ENCODE measurements at regions not wholly inside any gene's neighbourhood (a gene's known extent, or its start where the extent isn't known, plus 50 kb on each side); places are given as distances from the start of the nearest gene placed in this dataset.

DNA sequence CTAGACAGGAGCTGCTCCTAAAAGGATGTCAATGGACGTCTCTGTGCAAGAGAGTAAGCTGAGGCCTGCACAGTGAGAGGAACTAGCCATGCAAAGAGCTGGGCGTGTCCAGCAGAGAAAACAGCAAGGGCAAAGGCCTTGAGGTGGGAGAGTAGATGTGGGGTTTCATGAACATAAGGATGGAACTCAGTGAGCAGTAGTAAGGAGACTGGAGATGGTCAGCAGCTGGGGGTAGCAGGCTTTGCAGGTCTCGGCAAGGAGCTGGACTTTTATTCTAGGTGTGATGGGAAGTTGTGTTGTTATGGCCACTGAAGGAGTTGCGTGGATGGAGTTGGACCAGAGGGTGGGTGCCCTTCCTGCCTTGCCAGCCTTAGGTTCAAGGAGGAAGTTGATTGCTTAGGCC is 90.7 kb upstream of the SIRPA start:
- ChIA-PET CTCF (no interaction called here), POLR2A (no interaction called here)
- DNase-seq (ENCODE audit: extremely low spot score) = no peak
- TF ChIP-seq ELF4 (IDR thresholded peaks at IDR 0.05) (no peak), BHLHE40 (IDR thresholded peaks at IDR 0.05; ENCODE audit: borderline replicate concordance) (no peak), HDGF (IDR thresholded peaks at IDR 0.05; ENCODE audit: borderline replicate concordance) (no peak), FOXK2 (IDR thresholded peaks at IDR 0.05) (no peak), TARDBP (IDR thresholded peaks at IDR 0.05) (no peak), ARNT (IDR thresholded peaks at IDR 0.05) (no peak), FOXA1 (IDR thresholded peaks at IDR 0.05) (no peak), L3MBTL2 (conservative IDR thresholded peaks at IDR 0.05) (no peak), LEF1 (IDR thresholded peaks at IDR 0.05; ENCODE audit: borderline replicate concordance) (no peak), NFRKB (IDR thresholded peaks at IDR 0.05) (no peak), SP1 (IDR thresholded peaks at IDR 0.05) (no peak), PKNOX1 (IDR thresholded peaks at IDR 0.05) (no peak), CTBP1 (IDR thresholded peaks at IDR 0.05; ENCODE audit: borderline replicate concordance) (no peak), FOXM1 (IDR thresholded peaks at IDR 0.05; ENCODE audit: borderline replicate concordance) (no peak), ZNF384 (IDR thresholded peaks at IDR 0.05) (no peak)

DNA sequence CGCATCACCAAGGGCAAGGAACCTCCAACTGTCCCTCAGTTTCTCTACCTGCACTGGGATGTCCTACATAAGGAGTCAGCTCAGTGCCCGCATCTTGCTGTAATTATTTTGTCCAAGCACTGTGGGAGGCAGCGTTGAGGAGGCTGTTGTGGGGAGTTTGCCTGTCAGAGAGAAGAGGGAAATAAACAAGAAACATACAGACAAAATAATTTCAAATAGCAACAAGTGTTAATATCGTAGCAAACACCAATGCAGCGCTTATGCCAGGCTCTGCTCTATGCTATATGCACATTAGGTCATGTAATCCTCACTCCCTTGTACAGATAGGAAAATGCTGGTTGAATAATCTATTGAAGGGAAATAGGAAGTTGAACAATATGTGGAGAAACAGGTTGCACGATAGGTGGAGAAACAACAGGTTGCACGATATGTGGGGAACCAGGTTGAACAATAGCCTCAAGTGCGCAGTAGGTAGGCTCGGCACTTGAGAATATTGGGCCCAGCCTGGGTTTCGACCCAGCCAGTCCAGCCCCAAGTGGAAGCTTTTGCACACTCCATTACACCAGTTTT is 91.2 kb upstream of the SIRPA start:
- ChIA-PET CTCF (no interaction called here), POLR2A (no interaction called here)
- no peak for TF ChIP-seq ARNT (IDR thresholded peaks at IDR 0.05)
- no peak for TF ChIP-seq LEF1 (IDR thresholded peaks at IDR 0.05; ENCODE audit: borderline replicate concordance)
- no peak for TF ChIP-seq PKNOX1 (IDR thresholded peaks at IDR 0.05)
- no peak for TF ChIP-seq BHLHE40 (IDR thresholded peaks at IDR 0.05; ENCODE audit: borderline replicate concordance)
- TF ChIP-seq HDGF (IDR thresholded peaks at IDR 0.05; ENCODE audit: borderline replicate concordance) = no peak
- TF ChIP-seq TARDBP (IDR thresholded peaks at IDR 0.05) = no peak
- no peak for TF ChIP-seq FOXM1 (IDR thresholded peaks at IDR 0.05; ENCODE audit: borderline replicate concordance)
- no peak for TF ChIP-seq SUZ12 (IDR thresholded peaks at IDR 0.05)
- TF ChIP-seq CTBP1 (IDR thresholded peaks at IDR 0.05; ENCODE audit: borderline replicate concordance) = no peak
- TF ChIP-seq FOXA1 (IDR thresholded peaks at IDR 0.05) = no peak
- no peak for TF ChIP-seq FOXK2 (IDR thresholded peaks at IDR 0.05)
- no peak for TF ChIP-seq SP1 (IDR thresholded peaks at IDR 0.05)
- TF ChIP-seq ZNF384 (IDR thresholded peaks at IDR 0.05) = no peak
- DNase-seq (ENCODE audit: extremely low spot score) = no peak

DNA sequence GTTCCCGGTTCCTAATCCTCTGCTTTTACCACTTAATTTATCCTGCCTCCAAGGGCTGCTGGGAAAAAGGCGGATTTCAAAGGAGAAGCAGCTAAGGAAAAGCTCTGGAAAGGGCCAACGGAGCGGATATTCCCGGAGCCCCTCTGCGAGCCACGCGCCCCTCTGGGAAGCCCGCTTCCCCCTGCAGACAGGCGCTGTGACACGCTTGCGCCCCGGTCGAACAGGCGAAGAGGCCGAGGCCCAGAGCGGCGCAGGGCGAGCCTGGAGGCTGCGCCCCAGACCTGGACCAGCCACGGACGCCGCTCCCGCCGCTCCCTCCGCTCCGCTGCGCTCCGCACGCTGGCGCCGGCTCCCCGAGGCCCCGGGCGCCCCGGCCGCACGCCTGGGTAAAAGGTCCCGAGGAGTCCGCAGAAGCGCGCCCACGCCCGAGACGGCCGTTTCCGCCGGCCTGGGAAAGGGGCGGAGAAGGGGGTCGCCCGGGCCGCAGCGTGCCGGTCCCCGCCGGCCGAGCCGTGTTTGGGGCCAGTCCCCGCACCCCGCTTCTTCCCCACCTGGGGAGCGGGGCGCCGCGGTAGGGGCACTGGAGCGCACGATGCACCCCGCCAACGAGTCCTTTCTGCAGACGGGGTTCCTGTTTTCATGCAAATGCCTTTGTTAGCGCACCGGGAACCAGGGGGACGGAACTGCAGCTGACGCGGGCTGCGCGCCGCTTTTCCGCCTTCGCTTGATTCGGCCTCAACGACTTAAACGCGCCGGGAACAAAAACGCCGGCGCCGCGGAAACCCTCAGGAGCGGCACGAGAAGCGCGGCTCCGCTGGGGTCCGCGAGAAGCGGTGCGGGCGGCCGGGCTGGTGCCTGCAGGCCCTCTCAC is 91.9 kb upstream of the SIRPA start:
- ChIA-PET CTCF (interaction anchor here (2.2 kb wide), 1 partner anchor 26 kb away, joined by 12 read pairs; no protein-coding TSS in a partner anchor), POLR2A (interaction anchor here (1.2 kb wide), 1 partner anchor 8 kb away, joined by 3 read pairs; no protein-coding TSS in a partner anchor)
- DNase-seq (ENCODE audit: extremely low spot score) = no peak
- TF ChIP-seq FOXK2 (IDR thresholded peaks at IDR 0.05) (no peak), FOXM1 (IDR thresholded peaks at IDR 0.05; ENCODE audit: borderline replicate concordance) (no peak), FOXA1 (IDR thresholded peaks at IDR 0.05) (no peak), BHLHE40 (IDR thresholded peaks at IDR 0.05; ENCODE audit: borderline replicate concordance) (no peak), ZNF384 (IDR thresholded peaks at IDR 0.05) (no peak), PKNOX1 (IDR thresholded peaks at IDR 0.05) (no peak), TARDBP (IDR thresholded peaks at IDR 0.05) (no peak), SP1 (IDR thresholded peaks at IDR 0.05) (no peak), CTBP1 (IDR thresholded peaks at IDR 0.05; ENCODE audit: borderline replicate concordance) (no peak), ELF4 (IDR thresholded peaks at IDR 0.05) (no peak), HDGF (IDR thresholded peaks at IDR 0.05; ENCODE audit: borderline replicate concordance) (no peak), L3MBTL2 (conservative IDR thresholded peaks at IDR 0.05) (no peak), SUZ12 (IDR thresholded peaks at IDR 0.05) (no peak), LEF1 (IDR thresholded peaks at IDR 0.05; ENCODE audit: borderline replicate concordance) (no peak), ARNT (IDR thresholded peaks at IDR 0.05) (no peak)

GRCh38 chr20:1802385-1803060 is 92.7 kb upstream of the SIRPA start:
- CTCF ChIA-PET = interaction anchor here (0.7 to 2.2 kb wide), 3 partner anchors 26 to 38 kb away, joined by 3 to 12 read pairs (median 4); no protein-coding TSS in a partner anchor
- POLR2A ChIA-PET = interaction anchor here (1.0 to 1.2 kb wide), 2 partner anchors 9 to 25 kb away, joined by 3 to 6 read pairs; no protein-coding TSS in a partner anchor

More at GRCh38 chr20:1802385-1803060, 92.7 kb upstream of the SIRPA start:
- peak; percentile 77 for DNase-seq (ENCODE audit: extremely low spot score)
- TF ChIP-seq NFRKB (IDR thresholded peaks at IDR 0.05) (no peak), FOXM1 (IDR thresholded peaks at IDR 0.05; ENCODE audit: borderline replicate concordance) (no peak), BHLHE40 (IDR thresholded peaks at IDR 0.05; ENCODE audit: borderline replicate concordance) (no peak), L3MBTL2 (conservative IDR thresholded peaks at IDR 0.05) (no peak), FOXA1 (IDR thresholded peaks at IDR 0.05) (no peak), ELF4 (IDR thresholded peaks at IDR 0.05) (no peak), CTBP1 (IDR thresholded peaks at IDR 0.05; ENCODE audit: borderline replicate concordance) (no peak), LEF1 (IDR thresholded peaks at IDR 0.05; ENCODE audit: borderline replicate concordance) (no peak), SP1 (IDR thresholded peaks at IDR 0.05) (no peak), ZNF384 (IDR thresholded peaks at IDR 0.05) (no peak), FOXK2 (IDR thresholded peaks at IDR 0.05) (no peak), PKNOX1 (IDR thresholded peaks at IDR 0.05) (no peak), SUZ12 (IDR thresholded peaks at IDR 0.05) (no peak), HDGF (IDR thresholded peaks at IDR 0.05; ENCODE audit: borderline replicate concordance) (no peak), ARNT (IDR thresholded peaks at IDR 0.05) (no peak), TARDBP (IDR thresholded peaks at IDR 0.05) (no peak)

Measured in HEK293T (cell line).